AG10803 (cell line): ENCODE measurements at regions not wholly inside any gene's neighbourhood (a gene's known extent, or its start where the extent isn't known, plus 50 kb on each side); places are given as distances from the start of the nearest gene placed in this dataset.

ENCODE experiments used
- DNase-seq: peaks from one replicate; pipeline ENCODE4 v3.0.0; 2010; ENCODE audit warnings: low read depth
- H3K4me3 ChIP-seq: 2 replicates; pipeline ENCODE4 v1.5.1; 2011; ENCODE audit warnings: mild to moderate bottlenecking, low read length, control low read depth
- CTCF ChIP-seq: conservative IDR thresholded peaks from 2 replicates; pipeline ENCODE4 v1.5.1; 2011; ENCODE audit warnings: mild to moderate bottlenecking, low read length, control low read depth, inconsistent platforms

- TF ChIP-seq CTCF, result no peak
- H3K4me3 ChIP-seq, result no peak overlapping the region
- DNase-seq, result no peak
Measured at GRCh38 chr2:510839-511238, 166.4 kb downstream of the TMEM18 start.

DNA sequence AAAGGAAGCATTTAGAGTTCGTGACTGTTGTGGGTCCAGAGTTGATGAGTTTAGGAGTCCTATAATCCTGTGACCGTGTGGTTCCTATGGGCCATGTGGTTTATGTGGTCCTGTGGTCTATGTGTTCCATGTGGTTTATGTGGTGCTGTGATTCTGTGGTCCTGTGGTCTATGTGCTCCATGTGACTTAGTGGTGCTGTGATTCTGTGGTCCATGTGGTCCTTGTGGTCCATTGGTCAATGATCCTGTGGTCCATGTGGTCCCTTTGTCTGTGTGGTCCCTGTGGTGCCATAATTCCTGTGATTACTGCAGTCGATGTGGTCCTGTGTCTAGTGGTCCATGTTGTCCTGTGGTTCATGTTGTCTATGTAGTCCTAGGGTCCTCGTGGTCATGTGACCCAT is 167.3 kb downstream of the TMEM18 start:
- TF ChIP-seq CTCF, result no peak
- H3K4me3 ChIP-seq, result no peak overlapping the region
- DNase-seq, result no peak

DNA sequence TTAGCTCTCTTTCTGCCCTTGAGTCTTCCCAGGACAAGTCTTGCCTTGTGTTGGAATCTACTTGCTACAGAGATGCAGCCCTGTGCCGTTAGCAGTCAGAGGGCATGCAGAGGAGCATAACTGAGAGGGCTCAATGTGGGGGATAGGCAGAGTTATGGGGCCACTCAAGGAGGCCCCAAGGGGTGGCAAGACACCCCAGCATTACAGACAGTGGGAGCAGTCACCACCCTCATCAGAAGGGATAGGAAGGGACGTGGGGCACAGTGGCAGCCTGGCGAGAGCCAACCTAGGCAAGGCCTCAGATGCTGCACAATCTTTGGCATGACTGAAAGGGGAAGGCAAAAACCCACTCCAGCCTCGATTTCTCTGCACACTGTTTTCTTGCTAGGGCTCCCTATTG is 169.1 kb downstream of the TMEM18 start:
- no peak for TF ChIP-seq CTCF
- H3K4me3 ChIP-seq, result no peak overlapping the region
- no peak for DNase-seq

DNA sequence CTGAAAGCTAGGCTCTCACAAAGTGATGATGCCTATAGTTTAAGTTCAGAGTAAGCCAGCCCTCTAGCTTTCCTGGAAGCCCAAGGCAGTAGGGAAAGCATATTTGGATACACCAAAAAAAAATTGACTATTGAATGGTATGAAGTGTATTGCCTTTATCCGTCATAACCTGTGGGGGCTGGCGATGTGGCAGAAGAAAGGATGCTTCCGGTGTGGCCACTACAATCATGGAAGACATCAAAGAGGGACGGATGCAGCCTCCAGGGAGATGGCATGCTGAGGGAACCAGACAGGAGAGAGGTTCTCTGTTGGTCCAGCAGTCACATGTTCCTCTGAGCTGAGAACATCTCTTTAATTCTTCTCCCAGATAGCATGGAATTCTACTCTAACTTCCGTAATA is 170.3 kb downstream of the TMEM18 start:
- DNase-seq, result no peak

DNA sequence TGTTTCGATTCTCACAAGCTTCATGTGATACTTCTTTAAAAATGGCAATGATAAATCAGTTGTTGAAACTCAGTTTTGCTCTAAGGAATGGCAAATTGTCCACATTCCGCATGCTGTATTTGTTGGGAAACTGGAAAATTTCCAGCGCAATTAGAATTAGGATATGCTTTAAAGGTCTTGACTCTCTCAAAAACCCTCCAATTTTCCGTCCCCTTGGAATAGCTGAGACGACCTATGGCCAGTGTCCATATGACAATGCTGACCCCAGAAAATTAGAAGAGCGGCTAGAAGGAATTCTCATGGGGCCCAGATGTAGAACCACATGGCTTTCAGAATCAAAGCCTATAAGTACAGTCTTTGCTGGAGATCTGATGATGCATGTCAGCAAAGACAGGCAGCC is 170.8 kb downstream of the TMEM18 start:
- DNase-seq, result no peak
- TF ChIP-seq CTCF, result no peak
- H3K4me3 ChIP-seq, result no peak overlapping the region

More for the DNA sequence above, 170.3 kb downstream of the TMEM18 start:
- TF ChIP-seq CTCF, result no peak
- no peak overlapping the region for H3K4me3 ChIP-seq

- no peak overlapping the region for H3K4me3 ChIP-seq
- TF ChIP-seq CTCF, result no peak
- DNase-seq, result no peak
Measured at GRCh38 chr2:505941-506340, 171.3 kb downstream of the TMEM18 start.

DNA sequence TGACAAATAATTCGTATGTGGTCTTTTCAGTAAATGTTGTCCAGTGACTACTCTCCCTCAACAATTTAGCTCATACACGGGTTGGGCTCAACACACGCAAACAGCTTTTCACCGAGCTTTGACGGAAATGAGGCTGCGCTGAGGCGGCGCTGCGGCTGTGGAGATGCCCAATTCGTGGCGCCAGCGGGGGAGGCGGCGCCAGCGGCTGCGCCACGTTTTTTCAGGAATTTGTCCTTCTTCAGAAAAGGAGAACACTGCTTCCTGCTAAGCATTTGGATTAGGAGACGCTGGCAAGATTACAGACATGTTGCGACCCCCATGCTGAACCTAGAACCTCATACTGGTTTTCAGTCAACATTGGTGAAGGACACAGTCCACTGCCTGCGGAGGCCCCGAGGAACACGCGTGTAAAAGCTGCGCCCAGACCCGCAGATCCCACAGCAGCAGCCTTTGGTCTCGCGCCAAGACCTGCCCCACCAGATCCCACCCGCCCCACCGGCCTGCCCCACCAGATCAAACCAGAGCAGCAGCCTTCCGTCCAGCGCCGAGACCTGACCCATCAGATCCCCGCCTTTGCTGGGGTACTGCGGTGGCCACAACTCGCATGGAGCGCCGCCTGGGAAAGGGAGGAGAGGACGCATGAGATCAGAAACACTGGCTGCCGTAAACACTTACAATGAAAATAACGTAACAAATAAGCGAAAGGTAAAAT is 173.8 kb downstream of the TMEM18 start:
- H3K4me3 ChIP-seq, result no peak overlapping the region
- no peak for DNase-seq
- no peak for TF ChIP-seq CTCF
